MM.1S (cell line): ENCODE measurements at regions not wholly inside any gene's neighbourhood (a gene's known extent, or its start where the extent isn't known, plus 50 kb on each side); places are given as distances from the start of the nearest gene placed in this dataset.
"Not testable (repeated sequence)": the region's sequence is repeated elsewhere in the genome, so short reads cannot be mapped to it uniquely, and the experiment has no call there.

ENCODE experiments used
- DNase-seq: peaks from one replicate; pipeline ENCODE4 v3.0.0-alpha.2; 2015
- H2AFZ ChIP-seq: fragments of 300-600 bp; sonication (generic); 2 replicates; pipeline ENCODE4 v1.6.0; 2016; ENCODE audit warnings: antibody characterized with exemption, low read length
- H3F3A ChIP-seq: fragments of 300-600 bp; sonication (generic); 2 replicates; pipeline ENCODE4 v1.6.1; 2016; ENCODE audit warnings: mild to moderate bottlenecking, antibody characterized with exemption, low read length, moderate library complexity, mixed read lengths; ENCODE audit not compliant: insufficient read depth
- H3K27ac ChIP-seq: fragments of 300-600 bp; sonication (generic); 2 replicates; pipeline ENCODE4 v1.5.1; 2016; ENCODE audit warnings: mild to moderate bottlenecking, low read length
- H3K27me3 ChIP-seq: fragments of 300-600 bp; sonication (generic); replicated peaks from 2 replicates; pipeline ENCODE4 v1.6.0; 2016; ENCODE audit warnings: low read length; ENCODE audit not compliant: insufficient read depth
- H3K36me3 ChIP-seq: fragments of 300-600 bp; sonication (generic); replicated peaks from 2 replicates; pipeline ENCODE4 v1.6.1; 2016; ENCODE audit warnings: mild to moderate bottlenecking, low read length, mixed read lengths; ENCODE audit not compliant: insufficient read depth
- H3K4me1 ChIP-seq: fragments of 300-600 bp; sonication (generic); 2 replicates; pipeline ENCODE4 v1.6.1; 2016; ENCODE audit warnings: low read length, mixed read lengths
- H3K4me2 ChIP-seq: fragments of 300-600 bp; sonication (generic); 2 replicates; pipeline ENCODE4 v1.6.0; 2016; ENCODE audit warnings: low read depth, low read length
- H3K4me3 ChIP-seq: fragments of 300-600 bp; sonication (generic); 2 replicates; pipeline ENCODE4 v1.5.1; 2016; ENCODE audit warnings: low read length, mixed read lengths
- H3K79me2 ChIP-seq: fragments of 300-600 bp; sonication (generic); 2 replicates; pipeline ENCODE4 v1.6.1; 2016; ENCODE audit warnings: mixed run types, low read length, mixed read lengths
- H3K9ac ChIP-seq: fragments of 300-600 bp; sonication (generic); 2 replicates; pipeline ENCODE4 v1.6.1; 2016; ENCODE audit warnings: low read length, mixed read lengths
- H3K9me2 ChIP-seq: fragments of 300-600 bp; sonication (generic); replicated peaks from 2 replicates; pipeline ENCODE4 v1.6.1; 2016; ENCODE audit warnings: mild to moderate bottlenecking, low read length, mixed read lengths; ENCODE audit not compliant: insufficient read depth
- H3K9me3 ChIP-seq: fragments of 300-600 bp; sonication (generic); replicated peaks from 2 replicates; pipeline ENCODE4 v1.6.1; 2016; ENCODE audit warnings: mild to moderate bottlenecking, low read length, mixed read lengths; ENCODE audit not compliant: insufficient read depth
- H4K20me1 ChIP-seq: fragments of 300-600 bp; sonication (generic); 2 replicates; pipeline ENCODE4 v1.6.1; 2016; ENCODE audit warnings: mild to moderate bottlenecking, low read length, moderate library complexity, mixed read lengths; ENCODE audit not compliant: insufficient read depth
- CTCF ChIP-seq: fragments of 300-600 bp; sonication (generic); IDR thresholded peaks from 2 replicates; pipeline ENCODE4 v1.5.1; 2016; ENCODE audit warnings: antibody characterized with exemption, low read length, mixed read lengths
- EZH2 ChIP-seq: fragments of 300-600 bp; sonication (generic); optimal IDR thresholded peaks from 2 replicates; pipeline ENCODE3; 2017; ENCODE audit warnings: low read depth, mild to moderate bottlenecking, antibody characterized with exemption, low read length, mixed read lengths
- EZH2phosphoT487 ChIP-seq: fragments of 300-600 bp; sonication (generic); IDR thresholded peaks from 2 replicates; pipeline ENCODE4 v1.6.1; 2018; ENCODE audit warnings: antibody characterized with exemption, low read length

- no peak overlapping the region for H2AFZ ChIP-seq
- H3K4me2 ChIP-seq, result no peak overlapping the region
- no peaks in the 10 kb centered on the region for H3K9me2 ChIP-seq
- no peak for TF ChIP-seq EZH2phosphoT487
- TF ChIP-seq CTCF, result no peak
- TF ChIP-seq EZH2, result no peak
- H3K27me3 ChIP-seq, result no peaks in the 10 kb centered on the region
- no peaks in the 10 kb centered on the region for H3K9me3 ChIP-seq
- H3K79me2 ChIP-seq, result no peaks in the 10 kb centered on the region
- H3F3A ChIP-seq, result no peaks in the 10 kb centered on the region
- no peaks in the 10 kb centered on the region for H4K20me1 ChIP-seq
- DNase-seq, result no peak
- H3K4me1 ChIP-seq, result no peaks in the 10 kb centered on the region
- no peak overlapping the region for H3K4me3 ChIP-seq
- no peaks in the 10 kb centered on the region for H3K36me3 ChIP-seq
- H3K27ac ChIP-seq, result no peak overlapping the region
- H3K9ac ChIP-seq, result no peak overlapping the region
Observed at GRCh38 chr12:75648856-75649255, 137.4 kb upstream of the KRR1 start.

- Histone ChIP-seq H3F3A (no peaks in the 10 kb centered on the region), H2AFZ (no peak overlapping the region), H3K4me2 (no peak overlapping the region), H3K79me2 (no peaks in the 10 kb centered on the region), H3K27me3 (no peaks in the 10 kb centered on the region), H3K4me1 (peaks cover 3% of the 10 kb centered on the region), H3K9ac (no peak overlapping the region), H3K9me2 (no peaks in the 10 kb centered on the region), H3K9me3 (no peaks in the 10 kb centered on the region), H3K4me3 (no peak overlapping the region), H3K27ac (no peak overlapping the region), H3K36me3 (no peaks in the 10 kb centered on the region), H4K20me1 (no peaks in the 10 kb centered on the region)
- no peak for DNase-seq
- TF ChIP-seq EZH2phosphoT487 (no peak), EZH2 (no peak), CTCF (no peak)
Observed at GRCh38 chr12:75646329-75647210, 135.2 kb upstream of the KRR1 start.

- Histone ChIP-seq H3K9ac (no peak overlapping the region), H2AFZ (no peak overlapping the region), H3K4me2 (no peak overlapping the region)
Observed at GRCh38 chr12:75644472-75645072, 133.2 kb upstream of the KRR1 start.

GRCh38 chr12:75643119-75643518, 131.7 kb upstream of the KRR1 start:
- not testable (repeated sequence) for H3K27ac ChIP-seq, H3K9ac ChIP-seq, H4K20me1 ChIP-seq, H3K4me3 ChIP-seq, DNase-seq, H3K4me2 ChIP-seq, H3K9me2 ChIP-seq, H3K79me2 ChIP-seq, H3K36me3 ChIP-seq, H3F3A ChIP-seq, H3K9me3 ChIP-seq, H3K27me3 ChIP-seq, H2AFZ ChIP-seq
- H3K4me1 ChIP-seq, result peaks cover 14% of the 10 kb centered on the region

More at GRCh38 chr12:75644472-75645072, 133.2 kb upstream of the KRR1 start:
- H3K27ac ChIP-seq, result no peak overlapping the region
- H3K27me3 ChIP-seq, result no peaks in the 10 kb centered on the region
- 0 out of 2 replicates have a peak, but pooled peaks cover 3% of the 10 kb centered on the region for H3F3A ChIP-seq
- peaks cover 14% of the 10 kb centered on the region for H3K4me1 ChIP-seq
- H4K20me1 ChIP-seq, result no peaks in the 10 kb centered on the region
- no peak for DNase-seq
- no peak for TF ChIP-seq EZH2
- H3K36me3 ChIP-seq, result no peaks in the 10 kb centered on the region
- H3K9me2 ChIP-seq, result no peaks in the 10 kb centered on the region
- no peaks in the 10 kb centered on the region for H3K9me3 ChIP-seq
- H3K79me2 ChIP-seq, result no peaks in the 10 kb centered on the region
- no peak overlapping the region for H3K4me3 ChIP-seq
